SHP77 (cell line): ENCODE measurements at regions not wholly inside any gene's neighbourhood (a gene's known extent, or its start where the extent isn't known, plus 50 kb on each side); places are given as distances from the start of the nearest gene placed in this dataset.
A peak's percentile ranks its signal among the peaks of the same experiment; 100 is the strongest.
"Not testable (repeated sequence)": the region's sequence is repeated elsewhere in the genome, so short reads cannot be mapped to it uniquely, and the experiment has no call there.

Experiments
- DNase-seq, 2 experiments: peaks; one replicate each; lab custom pipeline; 2025; lab: John Stamatoyannopoulos, UW

DNA sequence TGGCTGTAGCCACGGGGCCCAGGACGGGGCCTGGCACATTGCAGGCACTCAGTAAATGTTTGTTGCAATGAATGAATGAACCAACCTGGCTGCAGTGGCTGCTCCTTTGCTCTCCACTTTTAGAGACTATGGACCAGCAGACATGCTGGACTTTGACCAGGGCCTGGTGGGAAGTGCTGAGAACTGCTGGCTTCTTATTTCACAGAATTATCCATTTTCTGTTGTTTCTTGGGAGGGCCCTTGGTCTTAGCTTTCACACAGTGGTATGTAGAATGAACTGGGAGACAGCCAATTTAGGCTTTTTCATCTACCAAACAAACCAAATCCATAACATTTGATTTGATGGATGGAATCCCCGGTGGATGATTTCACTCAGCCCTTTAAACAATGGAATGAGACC, 78.0 kb upstream of the LHFPL2 start:
- no peak for DNase-seq

DNA sequence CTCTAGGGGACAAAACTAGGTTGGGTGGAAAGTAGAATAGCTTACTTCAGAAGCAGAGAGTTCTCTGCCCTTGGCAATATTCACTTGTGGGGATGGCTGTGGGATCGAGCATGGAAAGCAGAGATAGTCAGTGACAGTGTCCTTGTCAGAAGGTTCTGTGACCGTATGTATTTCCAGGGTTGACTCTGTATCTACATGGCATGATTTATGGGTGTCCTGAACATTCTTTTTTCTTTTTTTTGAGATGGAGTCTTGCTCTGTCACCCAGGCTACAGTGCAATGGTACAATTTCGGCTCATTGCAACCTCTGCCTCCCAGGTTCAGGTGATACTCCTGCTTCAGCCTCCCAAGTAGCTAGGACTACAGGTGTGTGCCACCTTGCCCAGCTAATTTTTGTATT, 77.4 kb upstream of the LHFPL2 start:
- DNase-seq: no peak

DNA sequence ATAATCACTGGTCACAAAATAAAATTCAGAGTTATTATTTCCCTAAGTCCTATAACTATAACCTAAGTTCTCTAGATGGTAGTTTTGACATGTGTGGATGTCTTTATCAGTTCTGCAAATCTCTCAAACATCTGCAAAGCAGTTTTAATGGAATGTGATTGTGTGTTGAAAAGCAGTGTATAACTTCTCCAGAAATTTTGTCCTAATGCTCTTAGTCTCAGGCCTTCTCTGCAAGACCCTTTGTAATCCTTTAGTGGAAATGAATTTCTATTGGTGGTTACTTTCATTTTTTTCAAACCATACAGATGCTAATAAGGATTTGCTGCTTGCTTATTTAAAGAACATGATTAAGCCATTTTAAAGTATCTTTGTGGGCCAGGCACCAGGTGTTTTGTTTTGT, 75.5 kb upstream of the LHFPL2 start:
- DNase-seq: no peak

DNA sequence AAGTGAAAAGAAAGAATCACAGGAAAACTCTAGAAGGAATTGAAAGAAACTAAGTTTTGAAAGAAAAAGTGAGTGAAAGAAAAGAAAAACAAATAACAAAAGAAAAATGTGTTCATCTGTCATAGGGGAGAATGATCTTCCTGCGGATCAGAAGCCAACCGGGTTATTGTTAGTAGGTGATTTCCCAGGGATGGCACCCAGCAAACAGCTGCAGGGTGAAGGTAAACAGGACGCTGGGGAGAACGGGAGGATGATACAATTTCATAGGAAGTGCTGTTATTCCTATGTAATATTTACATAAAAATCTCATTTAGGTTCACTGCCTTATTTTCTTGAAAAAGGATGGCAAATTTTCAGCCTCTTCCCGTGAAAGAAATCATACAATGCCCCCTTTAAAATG, 72.4 kb upstream of the LHFPL2 start:
- peak in 1 of 2 experiments; percentile 34 for DNase-seq

DNA sequence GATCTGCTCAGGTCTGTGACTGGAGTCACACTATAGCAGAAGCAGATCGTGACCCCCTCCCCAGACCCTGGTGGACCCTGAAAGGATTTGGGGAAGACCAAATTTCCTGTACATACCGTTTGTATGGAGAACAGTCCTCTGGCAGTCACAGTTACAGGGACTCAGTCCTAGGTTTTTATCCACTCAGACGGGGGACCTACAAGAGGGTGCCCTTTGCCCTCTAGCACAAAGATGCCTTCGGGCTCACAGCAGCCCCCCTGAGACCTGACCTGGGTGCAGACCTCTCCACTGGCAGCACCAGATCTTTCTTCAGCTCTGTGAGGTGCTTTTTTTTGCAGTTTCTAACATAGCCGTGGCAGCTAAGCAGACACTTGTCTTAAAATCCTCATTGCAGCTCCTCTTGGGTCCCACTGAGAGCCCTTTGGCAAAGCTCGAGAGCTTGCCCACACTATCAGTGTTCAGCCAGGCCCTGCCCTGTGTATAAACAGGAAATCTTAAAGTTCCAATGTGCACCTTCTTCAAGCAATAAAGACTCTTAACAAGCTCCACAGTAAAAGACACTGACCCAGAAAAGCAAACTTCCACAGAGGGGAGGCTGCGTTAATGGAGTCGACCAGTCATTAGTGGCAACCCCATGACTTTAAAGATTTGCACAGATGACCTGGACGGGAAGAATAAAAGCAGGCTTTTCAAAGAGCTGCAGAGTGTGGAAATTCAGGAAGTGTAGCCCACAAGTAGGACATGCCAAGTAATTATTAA, 71.8 kb upstream of the LHFPL2 start:
- no peak for DNase-seq

DNA sequence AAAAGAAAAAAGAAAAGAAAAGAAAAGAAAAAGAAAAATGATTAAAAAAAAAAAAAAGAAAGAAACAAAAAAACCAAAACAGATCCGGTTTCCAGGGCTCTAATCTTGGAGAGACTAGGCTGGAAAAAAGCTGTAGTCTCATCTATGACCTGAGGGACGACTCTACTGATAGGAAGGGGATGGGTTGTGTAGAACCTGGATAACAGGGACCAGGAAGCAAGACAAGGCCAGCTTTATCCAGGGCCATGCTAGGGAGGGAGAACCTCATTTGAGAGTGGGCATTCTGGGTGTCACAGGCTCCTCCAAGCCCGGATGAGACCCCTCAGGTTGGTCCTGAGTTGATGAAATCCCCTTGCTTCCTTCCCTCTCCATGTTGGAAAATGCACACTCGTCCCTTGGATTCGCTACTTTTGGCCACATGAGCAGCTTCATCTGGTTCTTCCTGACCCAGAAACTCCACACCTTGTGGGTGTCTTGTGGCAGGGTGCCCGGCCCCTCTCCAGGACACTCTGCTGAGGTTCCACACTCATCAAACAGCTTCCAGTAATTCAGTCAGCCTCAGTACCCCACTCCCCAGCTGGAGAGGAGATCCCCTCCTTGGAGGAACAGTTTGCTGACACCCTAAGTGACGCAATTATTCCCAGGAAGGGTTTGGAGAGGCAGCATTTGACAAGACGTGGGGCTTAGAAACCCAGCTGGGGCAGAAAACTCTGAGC, 71.1 kb upstream of the LHFPL2 start:
- DNase-seq: no peak

DNA sequence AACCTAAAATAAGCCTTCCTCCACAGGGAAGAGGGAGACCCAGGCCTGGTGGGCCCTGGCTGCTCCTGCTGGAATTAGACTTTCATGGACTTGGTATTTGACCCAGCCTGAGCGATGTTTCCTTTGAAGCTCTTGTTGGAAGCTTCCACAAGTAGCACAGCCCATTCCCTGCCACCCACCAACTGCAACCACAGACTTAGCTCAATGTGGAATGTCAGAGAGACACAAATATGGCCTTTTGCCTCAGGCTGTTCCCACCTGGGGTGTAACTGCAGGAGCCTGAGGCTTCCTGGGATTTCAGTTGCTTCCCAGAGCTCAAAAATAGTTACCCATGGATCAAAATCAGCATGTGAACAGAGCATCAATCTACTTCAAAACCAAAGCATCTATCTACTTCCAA, 70.3 kb upstream of the LHFPL2 start:
- no peak for DNase-seq

DNA sequence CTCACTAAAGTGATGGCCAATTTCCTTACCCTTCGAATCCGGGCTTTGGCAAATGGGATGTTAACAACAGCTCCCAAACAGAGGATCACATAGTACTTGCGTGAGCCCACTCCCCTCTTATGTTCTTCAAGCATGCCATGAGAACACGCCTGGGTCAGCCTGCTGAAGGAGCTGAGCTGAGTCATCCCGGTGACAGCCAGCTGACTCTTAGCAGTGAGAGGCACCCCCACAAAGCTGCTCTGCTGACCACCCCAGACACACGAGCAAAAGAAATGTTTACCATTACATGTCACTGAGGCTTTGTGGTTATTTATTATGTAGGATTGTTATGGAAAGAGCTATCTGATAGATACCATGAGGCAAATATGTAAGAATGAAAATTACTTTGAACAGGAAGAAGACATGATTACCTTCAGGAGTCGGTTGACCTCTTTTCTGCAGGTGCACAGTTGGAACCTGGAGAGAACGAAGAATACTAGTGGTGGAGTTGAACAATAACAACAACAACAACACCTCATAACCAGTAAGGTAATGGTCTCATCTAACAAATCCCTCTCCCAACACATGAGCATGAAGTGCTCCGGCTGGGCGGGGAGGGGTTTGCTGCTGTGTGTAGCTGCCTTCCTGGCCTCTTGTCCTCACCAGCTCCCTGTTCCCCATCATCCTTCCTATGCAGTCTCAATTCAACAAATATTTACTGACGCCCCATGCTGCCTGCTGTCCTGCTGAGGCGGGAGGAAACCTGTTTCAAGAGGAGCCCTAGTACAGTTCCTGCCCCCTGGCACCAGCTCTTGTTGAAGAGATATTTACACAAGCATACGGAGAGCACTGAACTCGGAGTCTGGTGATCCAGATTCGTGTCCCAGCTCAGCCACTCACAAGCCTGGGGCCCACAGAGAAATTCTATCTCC, 69.4 kb upstream of the LHFPL2 start:
- no peak for DNase-seq

DNA sequence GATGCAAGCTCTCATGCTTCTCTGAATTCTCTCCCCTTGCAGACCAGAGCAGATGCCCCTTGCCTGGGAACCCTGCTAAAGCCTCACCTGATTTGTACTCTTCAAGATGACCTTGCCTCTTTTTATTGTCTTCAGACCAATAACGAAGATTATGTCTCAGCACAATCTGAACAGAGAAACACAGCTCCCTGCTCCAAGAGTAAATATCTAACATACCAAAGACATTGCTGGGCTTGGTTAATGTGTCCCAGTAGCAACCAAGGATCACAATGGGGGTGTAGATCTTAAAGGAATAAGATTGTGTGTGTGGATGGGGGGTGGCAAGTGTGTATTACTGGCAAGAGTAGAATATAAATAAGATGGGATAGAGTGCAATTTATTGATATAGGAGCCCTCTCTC, 67.6 kb upstream of the LHFPL2 start:
- no peak for DNase-seq

DNA sequence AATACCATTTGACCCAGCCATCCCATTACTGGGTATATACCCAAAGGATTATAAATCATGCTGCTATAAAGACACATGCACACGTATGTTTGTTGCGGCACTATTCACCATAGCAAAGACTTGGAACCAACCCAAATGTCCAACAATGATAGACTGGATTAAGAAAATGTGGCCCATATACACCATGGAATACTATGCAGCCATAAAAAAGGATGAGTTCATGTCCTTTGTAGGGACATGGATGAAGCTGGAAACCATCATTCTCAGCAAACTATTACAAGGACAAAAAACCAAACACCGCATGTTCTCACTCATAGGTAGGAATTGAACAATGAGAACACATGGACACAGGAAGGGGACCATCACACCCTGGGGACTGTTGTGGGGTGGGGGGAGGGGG, 66.8 kb upstream of the LHFPL2 start:
- DNase-seq: not testable (repeated sequence)

DNA sequence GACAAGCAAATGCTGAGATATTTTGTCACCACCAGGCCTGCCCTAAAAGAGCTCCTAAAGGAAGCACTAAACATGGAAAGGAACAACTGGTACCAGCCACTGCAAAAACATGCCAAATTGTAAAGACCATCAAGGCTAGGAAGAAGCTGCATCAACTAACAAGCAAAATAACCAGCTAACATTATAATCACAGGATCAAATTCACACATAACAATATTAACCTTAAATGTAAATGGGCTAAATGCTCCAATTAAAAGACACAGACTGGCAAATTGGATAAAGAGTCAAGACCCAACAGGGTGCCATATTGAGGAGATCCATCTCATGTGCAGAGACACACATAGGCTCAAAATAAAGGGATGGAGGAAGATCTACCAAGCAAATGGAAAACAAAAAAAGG, 63.1 kb upstream of the LHFPL2 start:
- DNase-seq: not testable (repeated sequence)

DNA sequence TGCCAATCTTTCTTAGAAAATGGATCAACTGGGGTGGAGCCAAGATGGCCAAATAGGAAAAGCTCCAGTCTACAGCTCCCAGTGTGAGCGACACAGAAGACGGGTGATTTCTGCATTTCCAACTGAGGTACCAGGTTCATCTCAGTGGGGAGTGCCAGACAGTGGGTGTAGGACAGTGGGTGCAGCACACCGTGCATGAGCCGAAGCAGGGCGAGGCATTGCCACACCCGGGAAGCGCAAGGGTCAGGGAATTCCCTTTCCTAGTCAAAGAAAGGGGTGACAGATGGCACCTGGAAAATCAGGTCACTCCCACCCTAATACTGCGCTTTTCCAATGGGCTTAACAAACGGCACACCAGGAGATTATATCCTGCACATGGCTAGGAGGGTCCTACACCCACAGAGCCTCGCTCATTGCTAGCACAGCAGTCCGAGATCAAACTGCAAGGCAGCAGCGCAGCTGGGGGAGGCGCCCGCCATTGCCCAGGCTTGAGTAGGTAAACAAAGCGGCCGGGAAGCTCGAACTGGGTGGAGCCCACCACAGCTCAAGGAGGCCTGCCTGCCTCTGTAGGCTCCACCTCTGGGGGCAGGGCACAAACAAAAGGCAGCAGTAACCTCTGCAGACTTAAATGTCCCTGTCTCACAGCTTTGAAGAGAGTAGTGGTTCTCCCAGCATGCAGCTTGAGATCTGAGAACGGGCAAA, 61.3 kb upstream of the LHFPL2 start:
- DNase-seq: not testable (repeated sequence)

DNA sequence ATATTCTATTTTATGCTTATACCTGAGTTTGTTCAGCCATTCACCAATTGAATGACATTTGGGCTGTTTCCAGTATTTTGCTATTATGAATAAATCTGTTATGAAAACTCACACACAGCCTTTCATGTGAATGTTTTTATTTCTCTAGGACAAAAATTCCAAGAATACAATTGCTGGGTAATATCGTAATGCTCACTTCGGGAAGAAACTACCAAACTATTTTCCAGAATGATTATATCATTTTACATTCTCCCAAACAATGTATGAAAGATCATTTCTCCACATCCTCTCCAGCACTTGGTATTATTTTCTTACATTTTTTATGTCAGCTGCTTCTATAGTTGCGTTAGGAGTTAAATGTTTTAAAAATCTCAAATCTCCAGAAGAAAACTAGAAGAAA, 58.3 kb upstream of the LHFPL2 start:
- no peak for DNase-seq

DNA sequence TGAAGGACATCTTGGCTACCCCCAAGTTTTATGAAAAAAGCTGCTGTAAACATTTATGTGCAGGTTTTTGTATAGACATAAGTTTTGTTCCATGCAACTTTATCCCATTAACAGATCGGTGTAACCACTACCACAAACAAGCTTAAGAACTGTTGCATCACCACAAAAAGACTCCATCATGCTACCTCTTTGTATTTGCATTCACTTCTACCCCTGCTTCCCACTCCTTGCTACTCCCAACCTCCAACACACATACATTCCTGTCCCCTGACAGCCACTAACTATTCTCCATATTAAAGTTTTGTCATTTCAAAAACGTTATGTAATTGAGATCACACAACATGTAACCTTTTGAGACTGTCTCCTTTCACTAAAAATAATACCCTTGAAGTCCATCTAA, 57.8 kb upstream of the LHFPL2 start:
- DNase-seq: no peak

DNA sequence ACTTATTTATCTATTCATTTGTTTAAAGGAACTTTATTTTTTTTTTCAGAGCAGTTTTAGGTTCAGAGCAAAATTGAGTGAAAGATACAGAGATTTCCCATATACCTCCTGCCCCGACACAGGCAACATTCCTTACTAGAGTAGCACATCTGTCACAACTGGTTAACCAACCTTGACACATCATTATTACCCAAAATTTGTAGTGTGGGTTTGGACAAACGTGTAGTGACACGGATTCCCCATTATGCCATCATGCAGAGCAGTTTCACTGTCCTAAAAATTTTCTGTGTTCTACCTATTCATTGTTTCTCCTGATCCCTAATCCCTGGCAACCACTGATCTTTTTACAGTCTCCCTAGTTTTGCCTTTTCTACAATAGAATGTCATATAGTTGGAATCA, 57.3 kb upstream of the LHFPL2 start:
- no peak for DNase-seq

DNA sequence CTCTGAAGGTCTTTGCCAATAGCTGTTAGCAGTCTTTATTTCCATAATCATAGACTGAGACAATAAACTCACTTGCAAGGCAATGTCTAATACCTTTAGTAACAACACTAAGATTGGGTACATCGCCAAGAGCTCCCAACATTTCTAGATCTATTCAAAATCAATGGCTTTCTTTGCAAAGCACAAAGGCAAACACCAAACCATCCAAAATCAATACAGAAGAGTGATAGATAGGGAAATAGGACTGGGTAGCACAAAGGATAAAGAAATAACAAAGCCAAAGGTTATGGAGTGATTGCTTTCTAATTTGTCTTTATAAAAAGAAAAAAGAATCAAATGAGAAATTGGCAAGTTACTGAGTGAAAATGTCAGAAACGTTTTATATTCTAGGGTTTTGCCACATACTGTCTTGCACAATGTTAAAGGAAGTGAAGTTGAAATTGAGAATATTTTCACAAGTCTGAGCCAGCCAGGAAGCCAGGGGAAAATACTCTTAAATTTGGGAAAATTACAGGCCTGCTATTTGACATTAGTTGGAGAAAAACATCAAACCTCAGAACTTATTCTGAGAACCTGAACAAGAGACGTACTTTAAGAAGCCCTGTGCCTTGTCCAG, 53.3 kb upstream of the LHFPL2 start:
- no peak for DNase-seq

DNA sequence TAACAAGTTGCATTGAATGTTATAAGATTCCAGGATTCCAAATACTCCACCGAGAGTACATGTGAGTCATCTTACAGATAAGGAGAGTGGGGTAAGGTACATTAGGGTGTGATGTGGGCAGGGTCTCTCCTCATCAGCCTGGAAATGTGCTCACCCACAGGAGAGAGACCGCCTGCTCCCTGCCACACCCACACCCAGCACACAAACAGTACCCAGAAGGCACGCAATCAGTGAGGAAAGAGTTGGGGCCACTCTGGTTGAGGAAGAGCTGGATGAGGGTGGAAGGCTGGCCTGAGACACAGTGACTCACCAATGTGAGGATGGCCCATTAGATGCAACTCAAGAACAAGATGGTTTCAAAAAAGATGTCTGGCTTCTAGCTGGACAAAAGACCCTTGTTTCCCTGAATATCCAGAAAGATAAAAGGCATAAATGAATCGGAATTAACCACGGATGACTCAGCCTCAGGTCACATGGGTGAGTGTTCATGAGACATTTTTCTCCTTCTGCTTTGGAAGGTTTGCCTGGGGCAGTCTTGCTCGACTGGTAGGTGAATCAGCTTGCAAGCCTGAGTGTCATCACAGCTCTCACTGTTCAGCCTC, 51.1 kb upstream of the LHFPL2 start:
- DNase-seq: no peak

DNA sequence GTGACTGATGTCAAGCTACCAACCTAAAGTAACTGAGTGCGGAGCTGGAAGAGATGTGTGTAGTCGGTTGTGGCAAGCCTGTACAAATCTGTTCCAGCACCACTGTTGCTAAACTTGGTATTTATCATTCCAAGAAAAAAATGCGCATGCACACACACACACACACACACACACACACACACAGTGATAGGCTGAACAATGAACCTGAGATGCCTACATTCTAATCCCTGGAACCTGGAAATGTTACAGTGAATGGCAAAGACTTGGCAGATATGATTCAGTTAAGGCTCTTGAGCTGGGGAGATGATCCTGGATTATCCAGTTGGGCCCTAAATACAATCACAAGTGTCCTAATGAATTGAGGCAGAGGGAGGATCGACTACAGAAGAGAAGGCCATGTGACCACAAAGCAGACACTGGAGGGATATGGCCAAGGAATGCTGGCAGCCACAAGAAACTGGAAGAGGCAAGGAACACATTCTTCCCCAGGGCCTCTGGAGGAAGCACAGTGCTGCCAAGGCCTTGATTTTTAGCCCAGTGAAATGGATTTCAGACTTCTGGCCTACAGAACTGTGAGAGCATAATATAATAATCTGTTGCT, 49.7 kb upstream of the LHFPL2 start:
- DNase-seq: no peak
